Uterus (tissue), 2 donors: ENCODE measurements at regions not wholly inside any gene's neighbourhood (a gene's known extent, or its start where the extent isn't known, plus 50 kb on each side); places are given as distances from the start of the nearest gene placed in this dataset.

Experiments
- CTCF ChIP-seq, 4 experiments: fragments of 200-600 bp in 2 of 4; fragments of 450-650 bp in 2 of 4; sonication (generic) in 2 of 4; IDR thresholded peaks; one replicate each; pipeline ENCODE4 v1.5.1; 2016 to 2019; ENCODE audit warnings: antibody characterized with exemption in 4 of 4, mild to moderate bottlenecking in 2 of 4, moderate library complexity in 1 of 4
- POLR2A ChIP-seq, 2 donors: fragments of 450-650 bp; IDR thresholded peaks; one replicate each; pipeline ENCODE4 v1.6.1; 2016; ENCODE audit warnings: antibody characterized with exemption in 2 of 2, mild to moderate bottlenecking in 1 of 2, moderate library complexity in 1 of 2

DNA sequence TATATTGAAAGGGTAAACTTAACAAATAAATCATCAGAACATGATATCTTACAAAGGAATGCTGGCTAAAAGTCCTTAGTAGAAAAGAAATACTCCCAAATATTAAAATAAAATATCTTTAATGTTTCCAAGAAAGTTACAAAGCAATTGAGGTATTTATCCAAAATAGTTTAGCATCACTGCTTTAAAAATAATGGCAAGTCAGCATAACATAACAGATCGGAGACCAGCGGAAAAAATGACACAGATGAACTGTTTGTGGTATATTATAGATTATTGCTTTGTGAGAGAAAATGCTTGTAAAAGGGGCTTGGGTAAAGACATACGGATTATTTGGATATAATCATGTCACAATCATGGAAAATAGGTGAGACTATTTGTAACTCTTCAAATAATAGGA is 168.5 kb upstream of the TEX13C start:
- no peak for TF ChIP-seq CTCF (IDR thresholded peaks at IDR 0.05)
- no peak for TF ChIP-seq POLR2A (IDR thresholded peaks at IDR 0.05)
